LoVo (cell line): ENCODE measurements at regions not wholly inside any gene's neighbourhood (a gene's known extent, or its start where the extent isn't known, plus 50 kb on each side); places are given as distances from the start of the nearest gene placed in this dataset.
"Not testable (repeated sequence)": the region's sequence is repeated elsewhere in the genome, so short reads cannot be mapped to it uniquely, and the experiment has no call there.

Experiments
- DNase-seq: peaks from one replicate; pipeline ENCODE4 v3.0.0-alpha.2; 2016; ENCODE audit warnings: low spot score

DNA sequence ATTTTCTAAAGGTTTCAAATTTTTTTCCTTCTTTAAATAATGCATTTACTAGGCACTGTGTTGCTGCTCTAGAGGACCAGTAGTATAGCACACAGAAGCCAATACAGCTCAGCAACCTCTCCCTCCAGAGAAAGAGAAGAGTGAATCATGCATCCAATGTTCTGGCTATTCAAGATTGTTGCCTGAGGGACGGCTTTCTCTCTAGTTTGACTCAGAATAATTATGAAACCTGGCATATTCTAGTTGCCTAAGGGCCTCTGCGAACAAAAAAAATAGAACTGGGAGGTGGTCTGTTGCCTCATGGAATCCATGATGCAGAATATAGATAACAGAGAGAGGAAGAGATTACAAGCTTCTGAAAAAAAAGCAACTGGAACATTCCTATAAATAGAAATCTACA, 1233.3 kb upstream of the PABPC4L start:
- no peak for DNase-seq

DNA sequence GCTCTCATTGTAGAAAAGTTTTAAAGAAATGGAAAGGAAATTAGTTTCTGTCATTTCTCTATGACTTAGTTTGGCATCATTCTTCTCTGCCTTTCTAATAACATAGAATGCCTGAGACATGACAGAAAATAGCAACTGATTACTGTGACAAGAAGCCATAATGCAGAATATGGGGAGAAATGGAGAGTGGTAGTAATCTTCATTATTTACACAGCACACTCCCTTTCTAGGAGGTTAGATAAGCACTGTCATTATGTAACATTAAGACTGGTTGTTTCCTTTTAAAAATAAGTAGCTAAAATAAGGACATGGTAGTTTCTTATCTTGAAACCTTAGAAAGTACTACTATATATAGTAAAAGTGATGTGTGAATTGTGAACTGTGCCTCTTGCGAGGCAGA, 1227.9 kb upstream of the PABPC4L start:
- no peak for DNase-seq

DNA sequence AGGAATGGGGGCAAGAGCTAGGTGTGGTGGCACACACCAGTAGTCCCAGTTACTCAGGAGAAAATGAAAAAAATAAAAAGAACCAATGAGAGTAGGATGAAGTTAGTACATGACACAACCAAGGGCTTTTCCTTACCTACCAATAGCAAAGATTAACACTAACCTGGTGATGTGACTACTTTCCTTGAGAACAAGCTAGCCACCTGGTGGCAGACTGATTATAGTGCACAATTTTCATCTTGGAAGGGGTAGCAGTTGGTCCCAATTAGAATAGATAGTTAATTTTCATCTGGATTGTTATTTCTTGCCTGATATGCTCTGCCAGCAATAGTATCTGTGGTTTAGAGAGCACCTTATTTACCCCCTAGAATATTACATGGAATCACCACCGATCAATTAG, 1216.8 kb upstream of the PABPC4L start:
- DNase-seq, result peak; percentile 13

DNA sequence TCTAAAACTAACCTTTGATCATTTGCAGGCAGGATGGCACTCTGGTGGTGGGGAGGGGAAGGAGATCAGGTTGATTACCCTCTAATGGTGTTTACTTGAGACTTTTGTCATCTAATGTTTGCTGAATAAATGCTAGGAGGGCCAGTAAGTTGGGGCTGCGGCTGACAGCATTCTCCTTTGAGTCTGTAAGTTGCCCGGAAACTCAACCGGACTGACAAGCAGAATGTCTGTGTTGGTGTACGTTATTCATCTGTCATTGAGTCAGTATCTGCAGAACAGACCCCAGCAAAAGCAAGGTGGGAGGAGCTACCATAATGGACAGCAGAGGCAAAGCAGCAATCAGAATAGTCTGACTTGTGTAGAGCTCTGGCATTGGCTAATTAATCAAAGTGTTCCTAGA, 1210.6 kb upstream of the PABPC4L start:
- DNase-seq, result no peak

DNA sequence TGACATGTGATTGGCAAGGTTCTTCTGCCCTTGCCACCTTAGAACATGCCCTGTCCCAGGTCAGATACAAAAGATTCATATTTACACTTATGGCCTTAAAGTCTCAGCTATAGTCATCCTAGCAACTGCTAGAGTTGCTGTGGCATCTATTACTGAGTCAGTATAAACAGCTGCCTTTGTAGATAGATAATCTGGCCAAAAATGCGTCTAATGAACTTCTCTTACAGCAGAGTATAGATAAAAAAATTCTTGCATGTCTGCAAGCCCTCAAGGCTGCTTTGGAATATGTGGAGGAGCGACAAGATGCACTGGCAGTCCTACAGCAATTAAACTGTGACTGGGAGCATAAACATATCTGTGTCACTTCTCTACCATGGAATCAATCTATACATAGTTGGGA, 1209.7 kb upstream of the PABPC4L start:
- no peak for DNase-seq

DNA sequence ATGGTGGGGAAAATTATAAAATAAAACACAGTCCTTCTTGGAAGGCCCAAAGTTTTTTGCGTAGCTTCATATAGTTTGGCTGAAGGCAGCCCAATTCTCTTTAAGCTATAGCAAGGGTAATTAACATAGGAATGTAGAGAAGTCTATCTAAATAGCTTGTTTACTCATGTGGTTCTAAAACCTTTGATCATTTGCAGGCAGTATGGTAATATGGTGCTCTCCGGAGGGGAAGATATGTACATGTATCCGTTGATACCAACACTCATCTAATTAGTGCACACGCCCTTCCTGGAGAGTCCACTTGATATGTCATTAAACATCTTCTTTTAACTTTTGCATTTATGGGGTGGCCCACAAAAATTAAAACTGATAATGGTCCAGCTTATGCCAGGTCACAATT, 1207.7 kb upstream of the PABPC4L start:
- not testable (repeated sequence) for DNase-seq

DNA sequence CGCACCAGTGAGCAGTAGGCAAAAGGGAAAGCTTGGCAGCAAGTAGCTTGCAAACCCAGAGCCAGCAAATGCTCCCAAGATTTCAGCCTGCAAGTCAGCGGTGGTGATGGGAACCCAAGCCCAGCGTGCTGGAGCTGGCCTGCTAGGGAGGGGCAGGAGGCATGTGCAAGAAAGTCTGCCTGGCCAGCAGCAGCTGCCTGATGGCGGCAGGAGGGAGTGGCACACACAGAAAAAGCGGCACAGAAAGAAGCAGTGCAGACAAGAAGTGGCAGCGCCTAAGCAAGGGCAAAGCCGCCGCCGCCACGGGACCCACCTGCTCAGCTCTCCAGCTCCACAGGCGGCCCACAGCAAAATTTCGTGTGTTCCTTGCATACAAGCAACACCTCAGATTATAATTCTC, 1206.5 kb upstream of the PABPC4L start:
- no peak for DNase-seq

DNA sequence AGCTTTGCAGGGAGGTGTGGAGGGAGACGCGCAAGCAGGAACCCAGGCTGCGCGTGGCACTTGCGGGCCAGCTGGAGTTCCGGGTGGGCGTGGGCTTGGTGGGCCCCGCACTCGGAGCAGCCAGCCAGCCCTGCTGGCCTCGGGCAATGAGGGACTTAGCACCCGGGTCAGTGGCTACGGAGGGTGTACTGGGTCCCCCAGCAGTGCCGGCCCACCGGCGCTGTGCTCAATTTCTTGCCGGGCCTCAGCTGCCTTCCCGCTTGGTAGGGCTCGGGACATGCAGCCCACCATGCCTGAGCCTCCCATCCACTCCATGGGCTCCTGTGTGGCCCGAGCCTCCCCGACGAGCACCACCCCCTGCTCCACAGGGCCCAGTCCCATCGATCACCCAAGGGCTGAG, 1205.0 kb upstream of the PABPC4L start:
- not testable (repeated sequence) for DNase-seq

DNA sequence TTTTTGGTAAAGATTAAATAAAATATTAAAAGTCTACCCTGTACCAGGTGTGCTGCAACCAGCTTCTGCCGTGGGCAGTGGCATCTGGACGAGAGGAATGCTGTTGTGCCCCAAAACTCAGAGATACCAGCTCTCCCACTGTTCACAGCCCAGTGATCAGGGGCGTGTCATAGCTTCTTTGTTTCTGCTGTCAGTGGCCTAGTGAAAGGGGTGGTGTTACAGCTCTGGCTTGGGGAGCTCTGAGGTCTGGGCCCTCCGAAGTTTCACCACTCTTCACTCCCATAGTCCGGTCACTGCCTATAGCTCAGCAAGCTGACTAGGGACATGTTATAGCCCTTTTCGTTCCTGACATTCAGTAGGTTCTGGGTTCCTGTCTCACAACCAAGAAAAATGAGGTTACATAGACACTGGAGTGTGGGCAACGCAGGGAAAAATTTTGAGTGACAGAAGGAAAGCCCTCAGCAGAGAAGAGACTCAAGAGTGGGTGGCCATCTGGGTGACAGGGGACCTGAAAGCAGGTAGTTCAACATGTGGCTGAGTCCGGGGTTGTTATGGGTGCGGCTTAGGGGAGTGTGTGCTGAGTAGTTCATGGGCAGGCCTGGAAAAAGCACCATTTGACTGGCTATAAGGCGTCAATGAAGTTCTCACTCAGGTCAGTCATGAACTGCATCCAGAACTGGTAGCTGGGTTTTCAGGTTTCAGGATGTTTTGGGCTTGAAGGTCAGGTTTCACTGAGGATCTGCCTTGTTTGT, 1184.4 kb upstream of the PABPC4L start:
- DNase-seq, result no peak

DNA sequence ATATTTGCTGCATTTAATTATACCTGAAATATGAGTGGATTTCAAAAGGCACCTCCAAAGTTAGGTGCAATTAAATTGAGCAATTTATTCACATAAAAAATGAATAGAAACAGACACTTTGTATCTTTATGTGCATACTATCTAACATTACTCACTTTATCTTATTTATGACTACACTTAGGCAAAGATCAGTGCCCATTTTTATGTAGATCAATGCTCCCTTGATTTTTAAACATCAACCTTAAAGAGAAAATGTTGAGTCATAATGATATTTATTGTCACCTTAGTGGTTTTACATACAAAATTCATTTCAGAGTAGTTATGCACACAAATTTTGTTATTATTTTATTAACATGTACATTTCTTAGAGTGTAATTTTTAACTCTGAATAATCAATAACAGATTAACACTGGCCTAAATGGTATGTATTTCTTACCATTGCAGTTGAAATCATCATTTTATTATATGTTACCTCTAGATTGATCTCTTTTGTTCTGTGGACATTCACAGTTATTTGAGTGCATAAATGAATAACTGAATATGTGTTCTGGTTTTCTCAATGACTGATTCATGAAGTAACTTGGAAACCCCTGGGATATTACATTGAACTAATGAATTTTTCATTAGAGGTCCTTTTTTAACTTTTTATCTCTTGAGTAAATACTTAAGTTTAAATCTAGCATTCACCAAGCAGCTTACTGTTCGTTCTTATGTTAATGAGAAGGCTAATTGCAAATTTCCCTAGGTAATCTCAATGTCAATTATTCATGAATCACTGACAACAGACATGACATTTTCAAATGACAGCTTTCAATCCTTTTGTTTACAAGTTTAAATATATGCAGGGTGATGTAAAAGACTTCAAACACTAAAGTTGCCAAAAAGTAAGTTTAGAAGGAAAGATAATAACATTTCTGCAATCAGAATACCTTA, 1182.0 kb upstream of the PABPC4L start:
- no peak for DNase-seq

DNA sequence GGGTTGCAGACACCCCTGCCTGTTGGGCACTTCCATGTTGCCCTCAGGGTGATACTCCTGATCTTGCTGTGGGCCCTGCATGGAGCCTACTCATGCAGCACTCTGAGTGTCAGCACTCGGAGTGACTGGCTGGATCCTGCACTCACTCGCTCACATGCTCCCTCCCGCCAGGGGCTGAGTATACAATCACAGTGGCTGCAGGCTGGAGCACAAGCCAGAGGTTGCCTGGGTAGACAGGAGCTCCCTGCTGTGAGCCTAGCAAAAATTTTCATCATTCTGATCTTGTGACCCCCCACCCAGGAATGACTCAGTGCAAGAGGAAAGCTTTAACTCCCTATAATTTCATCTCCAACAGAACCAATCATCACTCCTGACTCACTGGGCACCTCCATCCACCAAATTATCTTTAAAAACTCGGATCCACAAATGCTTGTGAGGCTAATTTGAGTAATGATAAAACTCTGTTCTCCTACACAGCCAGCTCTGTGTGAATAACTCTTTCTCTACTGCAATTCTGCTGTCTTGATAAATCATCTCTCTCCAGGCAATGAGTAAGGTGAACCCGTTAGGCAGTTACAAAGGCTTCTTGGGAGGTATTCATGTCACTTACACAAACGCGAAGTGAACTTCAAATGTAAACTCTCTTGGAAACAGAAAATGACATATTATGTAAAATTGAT, 1180.8 kb upstream of the PABPC4L start:
- no peak for DNase-seq

DNA sequence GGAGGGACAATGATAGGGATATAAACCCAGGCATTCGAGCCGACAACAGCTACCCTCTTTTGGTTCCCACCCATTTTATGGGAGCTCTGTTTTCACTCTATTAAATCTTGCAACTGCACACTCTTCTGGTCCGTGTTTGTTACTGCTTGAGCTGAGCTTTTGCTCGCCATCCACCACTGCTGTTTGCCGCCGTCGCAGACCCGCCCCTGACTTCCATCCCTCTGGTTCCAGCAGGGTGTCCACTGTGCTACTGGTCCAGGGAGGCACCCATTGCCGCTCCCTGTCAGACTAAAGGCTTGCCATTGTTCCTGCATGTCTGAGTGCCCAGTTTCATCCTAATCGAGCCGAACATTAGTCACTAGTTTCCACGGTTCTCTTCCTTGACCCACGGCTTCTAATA, 1170.5 kb upstream of the PABPC4L start:
- no peak for DNase-seq

DNA sequence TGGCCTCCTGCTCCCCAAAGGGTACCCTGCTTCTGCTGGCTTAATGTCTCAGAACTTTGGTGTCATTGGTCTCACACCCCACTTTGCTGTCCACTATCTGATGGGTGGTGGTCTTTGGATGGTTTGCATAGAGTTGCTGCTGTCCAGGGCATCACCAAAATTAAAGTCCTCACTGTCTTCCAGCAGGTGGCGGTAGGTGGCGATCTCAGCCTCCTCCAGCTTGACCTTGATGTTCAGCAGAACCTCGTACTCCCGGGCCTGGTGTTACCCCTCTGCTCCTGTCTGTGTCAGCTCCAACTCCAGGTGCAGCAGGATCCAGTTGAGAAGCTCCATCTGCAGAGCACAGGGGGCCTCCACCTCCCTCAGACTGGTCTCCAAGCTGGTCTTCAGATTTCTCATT, 1169.5 kb upstream of the PABPC4L start:
- no peak for DNase-seq

DNA sequence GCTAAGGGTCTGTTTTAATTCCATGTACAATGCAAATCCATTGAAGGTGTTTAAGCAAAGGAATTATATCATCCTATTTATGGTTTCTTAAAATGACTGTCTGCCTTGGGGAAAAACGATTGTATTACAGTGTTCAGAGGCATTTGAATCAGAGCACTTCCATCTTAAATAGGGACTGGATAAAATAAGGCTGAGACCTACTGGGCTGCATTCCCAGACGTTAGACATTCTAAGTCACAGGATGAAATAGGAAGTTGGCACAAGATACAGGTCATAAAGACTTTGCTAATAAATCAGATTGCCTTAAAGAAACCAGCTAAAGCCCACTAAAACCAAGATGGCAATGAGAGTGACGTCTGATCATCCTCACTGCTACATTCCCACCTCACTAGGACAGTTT, 1167.2 kb upstream of the PABPC4L start:
- no peak for DNase-seq

DNA sequence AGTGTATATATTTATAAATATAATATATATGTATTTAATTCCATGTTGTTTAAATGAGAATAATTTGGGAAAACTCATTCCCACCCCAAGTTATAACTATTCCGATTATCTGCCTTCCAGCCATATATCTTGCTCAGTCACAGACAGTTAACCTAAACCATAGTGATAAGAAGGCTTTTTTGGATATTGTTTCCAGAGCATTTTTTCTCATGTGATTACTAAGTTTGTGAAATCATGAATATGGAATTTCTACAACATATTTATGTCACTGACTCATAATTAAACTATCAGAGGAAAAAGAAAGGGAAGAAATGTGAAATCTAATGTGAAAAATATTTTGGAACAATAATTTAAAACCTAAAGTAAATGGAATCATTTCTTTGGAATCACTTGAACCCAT, 1163.5 kb upstream of the PABPC4L start:
- DNase-seq, result no peak

DNA sequence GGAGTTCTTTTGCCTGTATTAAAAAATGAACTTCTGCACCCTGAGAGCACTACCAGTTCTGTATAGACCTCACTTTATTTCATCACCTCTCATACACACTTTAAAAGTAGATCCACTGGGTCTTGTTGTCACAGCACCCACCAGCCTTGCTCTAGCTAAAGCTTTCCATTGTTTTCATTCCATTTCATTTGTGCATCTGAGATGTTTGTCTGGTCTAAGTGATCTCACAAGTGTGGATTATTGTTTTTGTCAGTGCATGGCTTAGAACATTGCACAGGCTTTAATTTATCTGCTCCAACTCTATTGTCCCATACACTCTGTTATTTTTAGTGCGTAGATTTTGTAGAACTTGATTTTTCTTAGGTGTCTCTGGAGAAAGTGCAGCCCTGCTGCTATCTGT, 1157.5 kb upstream of the PABPC4L start:
- DNase-seq, result no peak

DNA sequence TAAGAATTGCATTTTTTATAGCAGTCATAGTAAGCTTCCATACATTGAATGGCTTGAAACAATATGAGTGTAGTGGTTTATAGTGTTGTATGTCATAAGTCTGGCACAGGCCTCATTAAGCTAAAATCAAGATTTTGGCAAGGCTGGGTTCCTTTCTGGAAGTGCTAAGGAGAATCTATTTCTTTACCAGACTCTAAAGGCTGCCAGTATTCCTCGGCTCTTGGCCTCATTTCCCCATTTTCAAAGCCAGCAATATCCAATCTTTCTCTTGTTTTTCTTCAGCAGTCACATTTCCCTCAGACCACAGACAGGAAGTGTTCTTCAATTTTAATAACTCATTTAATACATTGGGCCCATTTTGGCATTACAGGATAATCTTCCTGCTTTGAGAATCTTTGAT, 1155.5 kb upstream of the PABPC4L start:
- no peak for DNase-seq

DNA sequence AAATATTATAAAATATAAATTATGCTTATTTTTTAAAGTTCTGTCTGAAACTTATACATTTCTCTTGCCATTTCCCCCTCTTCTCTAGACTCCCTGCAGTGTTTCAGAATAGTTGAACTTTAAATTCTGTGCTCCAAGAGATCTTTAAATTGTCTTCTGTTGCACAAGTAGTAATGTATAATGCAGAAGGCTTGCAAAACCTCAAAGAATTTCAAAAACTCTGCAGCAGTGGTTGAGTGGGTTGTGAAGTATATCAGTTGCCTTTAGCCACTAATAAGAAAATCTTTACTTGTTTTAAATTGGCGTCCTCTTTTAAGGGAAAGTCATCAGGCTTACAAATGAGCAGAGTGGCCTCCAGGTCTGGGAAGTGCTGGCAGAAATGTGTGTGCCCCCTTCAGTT, 1153.3 kb upstream of the PABPC4L start:
- no peak for DNase-seq

DNA sequence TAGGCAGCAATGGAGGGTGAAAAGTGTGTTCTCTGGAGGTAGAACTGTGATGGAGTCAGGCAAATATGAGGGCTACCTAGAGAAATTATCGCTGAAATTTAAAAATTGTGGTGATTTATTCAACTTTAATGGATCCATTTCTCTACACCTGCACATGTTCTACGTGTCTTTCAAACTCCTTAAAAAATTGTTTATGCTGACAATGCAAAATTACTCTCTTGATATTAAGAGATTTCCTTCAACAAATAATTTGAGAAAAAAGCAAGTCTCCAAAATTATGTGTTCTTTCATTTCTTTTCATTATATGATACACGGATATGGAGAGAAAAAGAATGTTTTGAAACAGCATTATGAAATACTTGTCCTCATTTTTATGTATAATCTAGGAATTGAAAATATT, 1151.4 kb upstream of the PABPC4L start:
- DNase-seq, result no peak

DNA sequence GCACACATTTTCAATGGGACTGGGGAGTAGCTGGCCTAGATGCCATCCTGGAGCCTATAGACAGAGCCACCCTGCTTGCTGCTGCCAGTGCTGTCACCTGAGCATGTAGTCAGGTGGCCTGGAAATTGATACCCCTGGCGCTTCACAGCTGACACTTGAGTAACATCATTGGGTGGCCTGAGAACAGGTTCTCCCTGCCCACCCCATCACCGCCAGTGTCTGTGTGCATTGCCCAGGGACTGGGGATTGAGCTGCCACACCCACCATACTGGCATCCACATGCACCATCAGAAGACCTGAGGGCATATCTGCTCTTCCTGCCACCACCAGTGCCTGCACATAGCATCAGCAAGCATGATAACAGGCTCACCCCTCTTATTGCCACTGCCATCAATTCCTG, 1142.9 kb upstream of the PABPC4L start:
- no peak for DNase-seq

DNA sequence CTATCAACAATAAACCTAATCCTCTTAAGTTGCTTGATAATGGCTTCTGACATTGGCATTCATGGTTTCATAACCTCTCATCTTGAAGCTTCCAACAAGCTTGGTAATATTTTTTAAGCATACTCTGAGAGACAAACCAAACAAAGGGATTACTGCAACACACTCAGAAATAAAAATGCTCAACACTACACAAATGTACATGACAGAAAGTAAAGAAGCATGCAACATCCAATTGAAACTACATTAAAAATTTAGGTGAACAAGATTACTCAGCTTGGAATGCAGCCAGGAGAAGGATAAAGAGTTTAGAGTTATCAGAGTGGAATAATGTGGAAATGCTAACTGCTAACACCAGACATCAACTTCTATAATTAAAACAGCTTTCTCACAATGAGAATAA, 1136.6 kb upstream of the PABPC4L start:
- no peak for DNase-seq

DNA sequence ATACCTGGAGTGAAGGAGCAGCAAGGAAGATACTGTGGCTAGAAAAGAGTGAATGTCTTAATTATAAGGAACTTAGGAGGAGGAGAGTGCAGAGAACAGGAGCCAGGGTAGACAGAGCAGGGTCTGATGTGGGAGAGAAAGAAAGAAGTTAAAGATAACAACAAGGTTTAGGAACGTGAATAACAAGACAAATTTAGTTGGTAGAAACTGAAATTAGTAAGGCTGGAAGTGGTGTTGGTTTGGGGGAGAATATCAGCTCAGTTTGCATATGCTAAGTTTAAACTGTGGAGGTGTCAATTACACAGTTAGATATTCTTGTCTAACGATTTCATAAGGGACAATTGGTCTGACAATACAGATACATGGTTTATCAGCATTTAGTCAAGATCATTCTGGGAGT, 1123.7 kb upstream of the PABPC4L start:
- DNase-seq, result no peak

DNA sequence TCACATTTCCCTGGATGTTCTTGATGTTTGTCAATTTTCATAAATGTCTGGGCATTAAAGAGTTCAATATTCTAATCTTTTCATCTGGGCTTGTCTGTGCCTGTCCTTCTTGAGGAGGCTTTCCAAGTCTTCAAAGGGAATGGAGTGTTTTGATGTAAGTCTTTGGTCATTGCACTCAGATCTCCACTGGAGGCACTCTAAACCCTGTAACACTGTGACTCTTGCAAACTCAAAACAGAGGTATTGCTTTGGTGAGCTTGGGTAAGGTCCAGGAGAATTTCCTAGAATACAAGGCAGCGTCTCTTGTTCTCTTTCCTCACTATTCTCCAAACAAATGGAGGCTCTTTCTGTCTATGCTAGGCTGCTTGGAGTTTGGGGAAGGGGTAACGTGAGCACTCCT, 1118.1 kb upstream of the PABPC4L start:
- no peak for DNase-seq
